GM21515 (cell line): ENCODE measurements at regions not wholly inside any gene's neighbourhood (a gene's known extent, or its start where the extent isn't known, plus 50 kb on each side); places are given as distances from the start of the nearest gene placed in this dataset.
"Not testable (repeated sequence)": the region's sequence is repeated elsewhere in the genome, so short reads cannot be mapped to it uniquely, and the experiment has no call there.

Source experiments
- ATAC-seq: cut with Tn5 transposase; IDR thresholded peaks from one replicate; pipeline ENCODE4 v1.9.1; 2021; ENCODE audit not compliant: unreplicated experiment

DNA sequence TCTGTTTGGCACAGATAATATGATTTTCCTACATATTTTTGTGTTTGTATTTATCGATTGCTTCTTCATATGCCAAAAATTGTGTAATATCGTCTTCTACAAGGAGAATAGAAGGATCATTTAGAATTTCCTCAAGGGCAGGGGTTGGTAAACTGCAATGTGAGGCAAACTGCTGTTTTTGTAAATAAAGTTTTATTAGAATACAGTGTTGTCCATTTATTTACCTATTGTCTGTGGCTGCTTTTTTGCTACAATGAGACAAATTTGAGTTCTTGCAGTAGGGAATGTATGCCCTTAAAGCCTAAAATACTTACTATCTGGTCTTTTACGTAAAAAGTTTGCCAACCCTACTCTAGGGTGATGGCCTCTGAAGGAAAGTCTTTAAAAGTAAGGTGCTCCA, 509.5 kb downstream of the TMEM114 start:
- ATAC-seq = no peak

DNA sequence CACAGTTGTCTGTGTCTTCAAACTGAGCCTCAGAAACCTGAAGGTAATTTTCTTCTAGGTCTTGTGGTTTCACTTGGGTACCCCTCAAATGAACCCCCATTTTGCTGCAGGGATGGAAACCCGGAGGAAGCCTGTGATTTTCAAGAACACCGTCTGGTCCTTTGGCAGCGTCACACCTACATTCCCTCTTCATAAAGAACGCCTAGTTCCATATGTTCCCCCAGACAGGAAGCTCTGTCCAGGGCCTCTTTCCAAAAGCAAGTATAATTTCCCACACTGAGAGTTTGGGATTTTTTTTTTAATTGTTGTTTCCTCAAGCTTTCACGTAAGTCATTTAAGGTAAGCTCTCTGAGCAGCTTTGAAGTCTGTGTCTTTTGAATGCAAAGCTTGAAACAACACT, 515.0 kb downstream of the TMEM114 start:
- ATAC-seq = no peak

DNA sequence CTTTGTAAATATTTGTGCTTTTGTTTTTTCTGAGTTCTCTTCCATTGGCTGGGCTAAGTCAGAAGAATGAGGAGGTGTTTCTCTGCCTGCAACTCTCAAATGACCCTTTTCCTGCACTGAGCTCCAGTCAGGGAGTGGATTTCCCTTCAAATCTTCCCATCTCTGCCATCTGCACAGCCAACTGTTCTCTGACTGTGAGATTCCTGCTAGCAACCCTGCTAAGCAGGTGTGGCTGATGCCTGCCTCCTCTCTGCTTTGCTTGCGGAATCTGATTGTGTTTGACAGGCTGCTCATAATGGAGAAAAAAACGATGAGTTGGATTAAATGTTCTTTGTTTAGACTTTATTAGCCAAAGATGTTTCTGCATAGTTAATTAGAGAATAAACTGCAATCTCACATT, 519.8 kb downstream of the TMEM114 start:
- no peak for ATAC-seq

DNA sequence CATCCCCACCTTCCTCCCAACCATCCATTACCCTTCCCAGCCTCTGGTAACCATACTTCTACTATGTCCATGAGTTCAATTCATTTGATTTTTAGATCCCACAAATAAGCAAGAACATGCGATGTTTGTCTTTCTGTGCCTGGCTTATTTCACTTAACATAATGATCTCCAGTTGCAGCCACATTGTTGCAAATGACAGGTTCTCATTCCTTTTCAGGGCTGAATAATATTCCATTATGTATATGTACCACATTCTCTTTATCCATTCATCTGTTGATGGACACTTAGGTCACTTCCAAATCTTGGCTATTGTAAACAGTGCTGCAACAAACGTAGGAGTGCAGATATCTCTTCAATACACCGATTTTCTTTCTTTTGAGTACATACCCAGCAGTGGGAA, 522.1 kb downstream of the TMEM114 start:
- ATAC-seq = not testable (repeated sequence)

DNA sequence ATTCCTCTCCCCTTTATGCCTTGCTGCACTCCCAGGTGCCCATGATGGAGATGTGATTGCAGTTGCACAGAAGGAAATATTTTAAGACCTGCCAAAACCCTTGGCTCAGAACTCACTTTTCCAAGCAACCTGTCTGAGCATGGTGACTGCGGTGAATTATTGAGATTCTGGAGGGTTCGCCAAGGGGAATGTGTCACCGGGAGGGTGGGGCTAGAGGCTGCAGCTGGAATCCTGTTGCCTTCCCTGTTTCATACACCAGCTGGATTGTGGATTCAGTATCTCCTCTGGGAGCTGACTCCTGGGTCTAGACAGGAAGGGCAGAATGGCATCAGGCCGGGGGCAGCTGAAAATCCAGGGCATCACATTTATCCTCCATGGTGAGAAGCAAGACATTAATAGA, 527.2 kb downstream of the TMEM114 start:
- ATAC-seq = no peak

DNA sequence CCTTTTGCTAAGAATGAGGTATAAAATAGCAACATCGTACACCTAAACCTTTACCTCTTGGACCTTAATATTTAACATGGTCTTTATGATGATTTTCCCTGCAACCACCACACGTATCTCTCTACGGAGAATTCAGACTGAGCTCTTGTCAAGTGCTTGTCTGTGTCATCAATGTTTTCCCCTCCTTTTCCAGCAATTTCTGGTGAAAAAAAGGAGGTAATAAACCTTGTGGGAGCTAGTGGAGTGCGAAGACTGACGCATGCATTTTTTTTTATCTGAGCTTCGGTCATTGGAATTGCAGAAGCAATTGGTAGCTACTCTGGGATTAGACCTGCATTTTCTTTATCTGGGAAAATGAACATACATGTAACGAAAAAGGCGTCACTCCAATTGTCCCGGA, 527.6 kb downstream of the TMEM114 start:
- no peak for ATAC-seq

DNA sequence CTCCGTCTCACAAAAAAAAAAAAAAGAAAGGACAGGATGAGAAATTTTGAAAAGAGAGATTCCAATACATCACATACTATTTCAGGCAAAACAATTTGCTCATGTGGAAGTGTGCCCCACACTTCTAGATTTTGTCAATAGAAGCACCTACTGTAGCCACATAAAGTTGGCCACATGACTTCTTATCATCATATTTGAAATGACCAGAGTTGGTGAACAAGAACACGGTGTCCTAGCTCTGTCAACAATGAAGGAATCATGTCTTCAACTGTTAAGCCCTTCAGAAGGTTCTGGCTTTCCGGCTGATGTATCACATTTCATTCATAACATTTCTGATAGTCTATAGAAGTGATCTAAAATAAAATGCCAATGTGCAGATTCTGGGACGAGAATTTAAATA, 534.5 kb downstream of the TMEM114 start:
- ATAC-seq = no peak

DNA sequence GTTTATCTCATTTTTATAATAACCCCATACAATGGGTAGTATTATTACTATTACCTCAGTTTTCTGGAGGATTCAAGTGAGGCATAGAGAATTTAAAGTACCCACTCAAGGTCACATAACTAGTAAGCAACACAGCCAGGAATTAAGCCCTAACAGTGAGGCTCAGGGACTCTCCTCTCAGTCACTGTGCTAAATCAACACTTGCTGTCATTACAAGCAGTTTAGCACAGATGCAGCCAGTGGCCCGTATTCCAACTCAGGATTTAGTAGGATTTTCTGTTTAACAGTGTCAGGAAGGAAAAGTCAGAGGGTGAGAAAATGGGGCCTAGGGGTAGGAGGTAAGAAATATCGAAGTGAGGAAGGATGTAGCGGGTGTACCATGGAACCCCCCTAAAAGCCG, 536.9 kb downstream of the TMEM114 start:
- ATAC-seq = no peak

DNA sequence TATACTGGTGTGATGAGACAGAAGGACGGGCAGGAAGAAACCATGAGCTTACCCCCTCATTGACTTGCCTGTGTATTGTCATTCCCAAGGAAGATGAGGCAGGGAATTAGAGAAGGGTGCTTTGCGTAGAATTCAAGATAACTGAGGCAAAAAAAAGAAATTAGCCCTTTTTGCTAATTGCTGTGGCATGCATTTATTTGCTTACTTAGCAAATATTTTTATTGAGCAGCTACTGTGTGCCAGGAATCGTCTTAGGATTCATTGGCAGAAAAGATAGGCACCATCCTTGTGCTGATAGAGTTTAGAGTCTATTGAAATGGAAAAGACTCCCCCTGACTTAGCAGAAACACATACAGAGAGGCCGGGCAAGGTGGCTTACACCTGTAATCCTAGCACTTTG, 541.9 kb downstream of the TMEM114 start:
- no peak for ATAC-seq

DNA sequence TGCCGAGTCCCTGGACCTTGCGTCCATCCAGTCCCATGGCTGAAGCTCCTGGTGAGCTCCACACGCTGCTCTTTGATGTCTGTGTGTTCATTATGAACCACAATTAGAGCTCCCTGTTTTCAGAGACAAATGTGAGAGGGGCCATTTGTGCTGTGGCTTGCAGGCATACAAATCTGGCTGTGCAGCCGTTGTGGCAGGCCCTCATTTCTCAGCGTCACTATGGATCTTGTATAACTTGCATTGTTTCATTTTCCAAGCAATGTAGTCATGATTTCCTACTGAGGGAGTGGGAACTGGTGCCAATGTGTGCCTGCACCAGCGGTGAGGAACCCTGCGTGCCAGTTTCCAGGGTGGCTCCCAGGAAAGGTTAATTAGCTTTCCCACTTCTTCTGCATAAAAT, 542.6 kb downstream of the TMEM114 start:
- no peak for ATAC-seq

DNA sequence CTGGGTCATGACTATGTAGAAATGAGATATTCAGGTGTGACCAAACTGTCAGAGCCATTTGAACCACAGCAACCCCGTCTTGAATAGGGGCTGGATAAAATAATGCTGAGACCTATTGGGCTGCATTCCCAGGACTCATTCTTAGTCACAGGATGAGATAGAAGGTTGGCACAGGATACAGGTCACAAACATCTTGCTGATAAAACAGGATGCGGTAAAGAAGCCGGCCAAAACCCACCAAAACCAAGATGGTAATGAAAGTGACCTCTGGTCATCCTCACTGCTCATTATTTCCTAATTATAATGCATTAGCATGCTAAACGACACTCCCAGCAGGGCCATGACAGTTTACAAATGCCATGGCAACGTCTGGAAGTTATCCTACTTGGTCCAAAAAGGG, 545.5 kb downstream of the TMEM114 start:
- ATAC-seq = no peak

DNA sequence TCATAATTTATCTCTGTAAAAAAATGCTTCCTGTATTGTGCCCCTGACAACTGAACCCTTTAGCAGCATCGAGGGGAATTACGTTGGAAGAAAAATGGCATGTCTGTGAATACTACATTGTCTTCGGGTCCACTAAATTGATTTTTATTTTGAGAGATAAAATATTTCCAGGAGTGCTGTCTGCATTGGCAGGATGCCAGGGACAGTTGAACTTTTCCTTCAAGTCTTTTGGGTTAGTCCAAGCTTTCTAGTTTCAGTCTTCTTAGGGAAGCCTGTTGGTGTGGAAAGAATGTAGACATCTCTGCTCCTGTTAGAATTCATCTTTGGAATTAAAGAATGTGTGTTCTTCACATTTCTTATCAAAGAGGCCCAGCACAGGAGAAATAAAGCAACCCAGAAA, 557.9 kb downstream of the TMEM114 start:
- ATAC-seq = no peak

DNA sequence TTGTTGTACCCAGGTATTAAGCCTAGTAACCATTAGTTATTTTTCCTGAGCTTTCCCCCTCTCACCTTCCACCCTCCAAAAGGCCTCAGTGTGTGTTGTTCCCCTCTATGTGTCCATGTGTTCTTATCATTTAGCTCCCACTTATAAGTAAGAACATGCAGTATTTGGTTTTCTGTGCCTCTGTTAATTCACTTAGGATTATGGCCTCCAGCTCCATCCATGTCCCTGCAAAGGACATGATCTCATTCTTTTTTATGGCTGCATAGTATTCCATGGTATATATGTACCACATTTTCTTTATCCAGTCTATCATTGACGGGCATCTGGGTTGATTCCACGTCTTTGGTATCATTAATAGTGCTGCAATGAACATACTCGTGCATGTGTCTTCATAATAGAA, 560.3 kb downstream of the TMEM114 start:
- ATAC-seq = not testable (repeated sequence)

DNA sequence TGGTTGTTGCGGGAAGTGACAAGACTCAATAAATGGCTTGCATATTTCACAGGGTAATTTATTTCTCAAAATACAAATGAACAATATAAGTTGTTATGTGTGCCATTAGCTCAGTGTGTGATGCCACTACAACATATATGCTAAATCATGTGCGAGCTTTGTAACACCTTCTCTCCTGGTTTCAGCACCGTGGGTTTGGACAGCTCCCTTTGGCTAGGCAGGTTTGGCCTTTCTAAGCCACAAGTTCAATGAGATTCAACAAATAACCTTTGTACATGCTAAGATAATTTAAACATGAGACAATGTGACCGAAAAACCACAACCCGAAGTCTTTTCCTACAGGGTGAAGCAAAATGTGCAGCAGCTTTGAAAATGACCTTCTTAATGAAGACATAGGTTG, 563.9 kb downstream of the TMEM114 start:
- ATAC-seq = no peak

DNA sequence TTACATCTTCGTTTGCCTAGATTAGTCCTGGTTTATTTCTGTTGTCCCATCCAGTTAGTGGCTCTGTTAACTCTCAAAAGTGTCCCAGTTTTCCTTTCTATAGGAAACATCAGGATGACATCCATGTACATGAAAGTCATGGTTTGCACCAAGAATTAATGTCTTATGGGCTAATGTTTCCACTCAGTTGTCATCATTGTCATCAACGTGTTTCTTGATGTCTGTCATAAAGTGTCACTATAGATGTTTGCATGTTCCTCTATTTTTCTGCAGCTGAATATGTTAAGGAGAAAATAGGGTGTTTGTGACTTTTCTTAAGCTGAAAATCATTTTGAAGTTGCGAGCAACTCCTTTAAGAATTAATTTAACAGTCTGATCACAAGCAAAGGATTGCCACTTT, 567.0 kb downstream of the TMEM114 start:
- no peak for ATAC-seq

DNA sequence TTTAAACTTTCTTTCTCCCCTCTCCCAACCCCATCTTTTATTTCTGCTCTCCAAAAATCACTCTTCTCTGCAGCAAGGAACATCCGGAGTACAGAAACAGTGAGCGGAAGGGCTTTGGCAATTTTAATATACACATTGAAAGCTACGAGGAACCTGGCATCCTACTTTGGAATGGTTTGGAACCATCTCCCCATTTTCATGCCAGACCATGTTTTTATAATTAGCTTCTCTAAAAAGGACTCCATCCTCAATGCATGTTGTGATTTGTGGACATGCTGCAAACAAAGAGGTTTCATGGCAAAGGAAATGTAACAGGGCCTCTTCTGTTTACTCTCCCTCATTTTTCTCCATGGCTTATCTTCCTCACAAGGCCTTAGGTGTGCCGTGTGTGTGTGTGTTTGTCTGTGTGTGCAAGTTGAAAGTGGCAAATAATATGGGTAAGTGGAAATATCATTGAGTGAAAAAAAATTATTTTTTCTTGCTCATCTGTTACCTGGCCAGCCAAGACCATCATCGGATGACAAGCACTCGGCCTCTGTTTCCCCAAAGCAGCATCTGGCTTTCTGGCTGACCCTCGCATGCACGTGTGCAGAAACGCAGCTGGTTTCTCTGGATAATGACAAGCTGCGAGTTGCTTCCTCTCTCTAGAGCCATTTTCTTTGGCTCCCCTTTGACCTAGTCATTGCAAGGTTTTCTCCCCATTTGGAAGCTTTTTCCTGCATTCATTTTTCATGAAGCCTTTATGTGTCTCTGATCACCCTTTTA, 585.0 kb downstream of the TMEM114 start:
- no peak for ATAC-seq

DNA sequence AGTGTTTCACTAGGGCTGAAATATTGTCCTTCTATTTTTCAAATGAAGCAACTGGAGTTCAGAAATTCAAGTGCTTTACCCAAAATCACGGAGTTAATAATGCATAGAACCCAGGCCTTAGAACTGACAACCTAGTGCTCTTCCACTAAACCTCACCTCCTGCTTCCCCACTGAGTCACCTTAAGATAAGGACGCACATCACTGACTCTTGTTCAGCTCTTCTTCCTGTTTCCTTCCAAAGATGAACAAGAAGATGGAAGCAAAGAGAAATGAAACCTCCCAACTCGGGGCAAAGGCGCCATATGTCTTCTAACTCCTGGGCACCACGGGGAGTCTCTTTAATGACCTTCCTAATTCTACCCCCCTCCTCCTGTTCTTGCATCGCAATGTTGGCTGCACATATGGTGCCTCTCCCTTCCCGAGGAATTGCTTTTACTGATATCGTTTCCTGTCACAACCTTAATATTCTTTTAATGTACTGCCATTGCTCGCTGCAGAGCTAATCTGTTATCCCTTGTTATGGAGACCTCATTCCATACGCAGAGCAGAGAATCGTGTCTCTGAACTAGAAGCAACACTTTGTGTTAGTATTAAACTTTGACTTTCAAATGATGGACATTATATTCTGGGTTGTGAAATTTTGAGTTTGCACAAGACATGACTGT, 591.4 kb downstream of the TMEM114 start:
- no peak for ATAC-seq

DNA sequence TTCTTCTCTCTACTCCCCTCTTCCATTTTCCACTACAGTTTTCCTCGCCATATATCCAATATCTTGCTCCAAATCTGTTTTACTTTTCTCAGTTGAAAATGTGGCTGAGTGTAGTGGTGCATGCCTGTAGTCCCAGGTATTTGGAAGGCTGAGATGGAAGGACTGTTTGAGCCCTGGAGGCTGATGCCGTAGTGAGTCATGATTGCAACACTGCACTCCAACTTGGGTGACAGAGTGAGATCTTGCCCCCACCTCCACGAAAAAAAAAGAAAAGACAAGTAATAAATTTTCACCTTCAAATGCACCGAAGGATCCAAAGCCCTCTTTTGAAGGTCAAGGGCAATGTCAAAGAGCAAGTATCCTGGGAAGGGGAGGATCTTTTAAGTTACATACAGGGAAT, 592.3 kb downstream of the TMEM114 start:
- no peak for ATAC-seq

DNA sequence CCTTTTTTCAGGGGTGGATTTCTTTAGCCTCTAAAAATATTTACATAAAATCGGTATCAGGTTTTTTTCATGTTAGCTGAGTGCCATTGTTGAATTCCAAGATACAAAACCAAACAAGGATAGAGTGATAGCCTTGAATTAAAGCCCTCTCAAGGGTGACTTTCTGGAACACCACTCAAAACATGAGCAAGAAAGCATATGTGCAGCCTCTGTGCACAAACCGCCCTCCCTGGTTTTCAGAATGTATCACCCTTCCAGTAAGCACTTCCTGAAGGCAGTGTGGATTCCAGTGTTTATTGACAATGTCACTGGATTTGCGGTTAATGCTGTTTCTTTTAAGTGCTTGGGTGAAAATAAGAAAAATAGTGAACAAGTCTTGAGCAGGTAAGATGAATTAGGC, 597.7 kb downstream of the TMEM114 start:
- no peak for ATAC-seq

DNA sequence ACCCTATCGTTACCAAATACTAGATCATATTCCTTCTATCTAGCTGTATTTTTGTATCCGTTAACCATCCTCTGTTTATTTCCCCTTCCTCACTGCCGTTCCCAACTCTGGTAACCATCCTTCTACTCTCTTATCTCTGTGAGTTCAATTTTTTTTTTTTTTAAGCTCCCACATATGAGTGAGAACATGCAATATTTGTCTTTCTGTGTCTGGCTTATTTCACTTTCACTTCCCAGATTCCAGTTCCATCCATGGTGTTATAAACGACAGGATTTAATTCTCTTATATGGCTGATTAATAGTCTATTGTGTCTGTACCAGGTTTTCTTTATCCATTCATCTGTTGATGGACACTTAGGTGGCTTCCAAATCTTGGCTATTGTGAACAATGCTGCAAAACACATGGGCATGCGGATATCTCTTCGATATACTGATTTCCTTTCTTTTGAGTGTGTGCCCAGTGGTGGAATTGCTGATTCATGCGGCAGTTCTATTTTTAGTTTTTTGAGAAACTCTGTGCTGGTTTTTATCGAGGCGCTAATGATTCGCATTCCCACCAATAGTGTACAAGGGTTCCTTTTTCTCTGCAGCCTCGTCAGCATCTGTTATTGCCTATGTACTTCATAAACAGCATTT, 599.6 kb downstream of the TMEM114 start:
- no peak for ATAC-seq

DNA sequence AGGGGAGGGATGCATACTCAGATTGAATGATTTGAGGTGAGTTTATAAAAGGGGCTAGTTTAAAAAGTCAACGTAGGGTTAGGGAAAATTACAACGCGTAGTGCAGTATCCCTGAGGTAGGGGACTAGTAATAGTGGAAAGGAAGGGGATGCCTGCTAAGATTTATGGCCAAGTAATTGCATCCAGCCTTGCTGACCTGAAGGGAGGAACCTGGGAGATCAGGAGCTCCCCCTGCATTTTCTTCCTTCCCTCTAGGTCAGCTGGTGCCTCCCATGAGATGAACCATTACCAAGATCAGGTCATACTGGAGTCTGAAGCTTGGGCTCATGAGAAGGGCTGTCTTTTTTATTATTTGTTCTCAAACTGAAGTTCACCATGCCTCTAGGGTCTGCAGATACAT, 606.6 kb downstream of the TMEM114 start:
- no peak for ATAC-seq

DNA sequence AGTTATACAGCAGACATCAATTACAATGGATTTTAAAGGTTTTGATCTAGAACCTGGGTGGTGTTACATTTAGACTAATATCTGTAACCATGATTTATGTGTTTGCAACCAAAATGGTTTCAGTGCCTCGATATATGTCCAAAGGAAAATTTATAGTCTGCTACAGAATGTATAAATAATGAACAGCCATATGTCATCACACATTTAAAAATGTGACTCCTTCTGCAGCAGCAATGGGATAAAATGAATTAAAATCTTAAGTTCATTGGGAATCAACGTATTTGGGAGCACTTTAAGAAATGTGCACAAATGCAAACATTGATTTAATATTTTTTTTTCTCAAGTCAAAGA, 610.2 kb downstream of the TMEM114 start:
- ATAC-seq = no peak
